GM19468 (cell line): ENCODE measurements at regions not wholly inside any gene's neighbourhood (a gene's known extent, or its start where the extent isn't known, plus 50 kb on each side); places are given as distances from the start of the nearest gene placed in this dataset.

Source experiments
- ATAC-seq: cut with Tn5 transposase; IDR thresholded peaks from one replicate; pipeline ENCODE4 v1.9.1; 2021; ENCODE audit warnings: mild to moderate bottlenecking, moderate library complexity, moderate number of reproducible peaks; ENCODE audit not compliant: unreplicated experiment; ENCODE audit errors: extremely low read depth

DNA sequence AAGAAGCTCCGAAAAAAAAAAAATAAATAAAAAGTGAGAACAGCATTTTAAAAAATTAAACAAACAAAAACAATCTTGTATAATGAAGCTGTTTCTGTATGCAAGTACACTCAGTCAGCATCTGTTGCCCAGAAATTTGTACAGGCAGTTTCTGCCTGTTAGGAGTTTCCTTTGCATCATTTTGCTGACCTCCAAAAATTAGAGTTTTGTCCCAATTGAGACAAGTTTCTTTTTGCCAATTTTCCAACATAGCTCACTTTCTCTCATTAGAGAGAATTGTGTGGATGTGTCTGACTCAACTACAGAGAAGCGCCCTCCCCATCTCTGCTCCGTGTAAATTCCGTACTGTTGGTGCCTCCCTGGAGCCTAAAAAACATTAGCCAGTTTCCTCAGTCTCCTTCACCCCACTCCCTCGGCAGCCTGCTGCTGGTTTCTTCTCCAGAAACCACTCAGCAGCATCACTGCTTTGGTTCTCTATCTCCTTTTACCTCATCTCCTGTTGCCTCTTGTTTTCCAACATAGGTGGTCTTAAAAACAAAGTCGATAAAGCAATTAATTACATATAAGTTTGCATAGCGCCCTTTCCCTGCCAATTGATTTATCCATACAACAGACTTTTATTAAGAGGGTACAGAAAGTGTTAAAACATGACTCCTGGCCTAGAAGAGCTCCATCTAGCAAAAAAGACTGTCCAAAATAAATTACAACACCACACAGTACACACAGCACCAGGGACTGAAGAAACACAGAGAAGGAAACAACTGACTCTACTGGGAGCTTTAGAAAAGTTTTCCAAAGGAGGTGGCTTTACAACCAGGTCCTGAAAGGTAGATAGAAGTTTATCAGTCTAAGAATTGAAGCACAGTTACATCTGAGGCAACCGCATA, 286.7 kb downstream of the SHOX2 start:
- no peak for ATAC-seq

DNA sequence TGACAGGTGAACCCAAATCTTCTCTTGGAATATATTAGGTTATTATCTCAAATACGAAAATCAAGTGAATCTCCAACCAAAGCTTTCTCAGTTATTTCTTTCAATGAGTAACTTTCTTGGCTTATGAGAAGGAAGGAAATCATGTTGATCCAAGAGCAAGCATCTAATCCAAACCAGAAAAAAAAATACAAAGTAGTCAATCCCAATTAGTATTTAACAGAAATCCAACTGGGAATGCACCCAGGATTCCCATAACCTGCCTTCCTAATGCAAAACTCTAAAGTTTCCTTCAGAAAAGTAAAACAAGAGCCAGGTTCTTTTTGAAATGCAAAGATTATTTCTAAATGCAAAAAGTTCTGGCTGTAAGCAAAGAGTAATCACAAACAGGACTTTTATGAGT, 289.3 kb downstream of the SHOX2 start:
- ATAC-seq, result no peak

GRCh38 chr3:157816296-157816695, 289.9 kb downstream of the SHOX2 start:
- ATAC-seq, result no peak

- no peak for ATAC-seq
Observed at GRCh38 chr3:157815739-157816138, 290.5 kb downstream of the SHOX2 start.

- ATAC-seq, result no peak
Observed at GRCh38 chr3:157810924-157811718, 295.1 kb downstream of the SHOX2 start.

DNA sequence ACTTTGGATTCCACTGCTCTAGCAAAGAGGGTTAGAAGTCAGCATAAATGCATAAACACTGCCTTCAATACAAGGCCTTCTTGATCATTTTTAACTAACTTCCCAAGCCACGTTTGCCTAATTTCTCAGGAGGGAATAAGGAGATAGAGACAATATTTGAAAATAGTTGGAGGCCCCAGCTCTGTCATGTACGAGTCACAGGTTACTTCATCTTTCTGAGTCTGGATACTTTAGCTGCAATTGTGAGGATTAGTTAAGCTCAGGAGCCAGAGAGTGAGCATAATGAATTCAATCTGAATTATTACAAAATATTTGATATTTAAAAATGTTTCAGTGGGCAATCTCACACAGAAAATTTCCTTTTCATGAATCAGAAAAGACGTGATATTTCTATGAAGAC, 298.9 kb downstream of the SHOX2 start:
- no peak for ATAC-seq

DNA sequence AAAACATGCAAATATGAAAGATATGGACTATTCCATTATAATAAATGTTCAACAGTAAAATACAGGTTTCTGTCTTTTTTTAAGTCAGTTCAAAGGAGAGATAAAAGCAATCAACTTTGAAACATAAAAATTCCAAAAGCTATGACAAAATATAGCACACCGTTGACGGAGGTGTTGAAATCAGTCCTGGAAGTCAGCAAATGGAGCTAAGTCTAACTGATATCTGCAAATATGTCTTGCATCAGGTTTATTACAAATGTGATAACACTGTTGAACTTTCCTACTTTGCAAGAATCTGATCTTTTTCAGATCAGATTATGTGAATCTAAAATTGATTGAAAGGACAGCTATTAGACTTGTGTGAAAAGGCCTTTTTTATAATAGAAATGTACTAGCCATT, 300.7 kb downstream of the SHOX2 start:
- ATAC-seq, result no peak

DNA sequence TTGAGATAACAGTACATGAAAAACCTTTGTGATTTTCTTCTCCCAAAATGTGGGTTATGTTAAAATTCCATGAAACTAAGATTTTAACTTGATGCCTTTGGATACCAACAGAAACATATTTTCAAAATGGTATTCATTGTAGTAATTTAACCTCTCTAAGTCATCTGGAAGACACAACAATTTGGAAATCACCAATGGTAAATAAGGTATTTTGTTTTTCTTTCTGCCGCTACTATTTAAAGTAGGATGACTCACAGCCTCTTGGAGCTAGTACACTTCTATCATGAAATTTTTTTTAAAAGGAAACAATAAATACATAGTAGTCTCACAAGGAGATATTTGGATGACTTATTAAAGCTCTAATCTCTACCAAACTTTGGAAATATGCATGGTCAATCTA, 291.6 kb upstream of the VEPH1 start:
- ATAC-seq, result no peak

DNA sequence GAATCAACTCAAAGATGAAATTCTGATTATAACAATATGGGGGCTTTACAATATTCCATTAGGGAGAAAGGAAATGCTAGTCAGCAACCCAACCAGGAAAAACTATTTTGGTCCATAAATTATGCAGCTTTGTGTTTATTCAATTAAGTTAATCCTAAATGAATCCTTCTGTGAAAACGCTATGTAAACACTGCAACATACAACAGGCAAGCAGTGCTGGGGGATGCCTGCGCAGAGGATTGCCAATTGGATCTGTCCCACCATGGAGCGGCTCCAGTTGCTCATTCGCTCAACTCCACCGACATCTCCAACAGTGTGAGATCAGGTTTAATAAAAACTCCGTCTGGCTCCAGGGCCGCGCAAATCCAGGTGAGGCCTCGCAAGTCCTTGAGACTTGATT, 290.5 kb upstream of the VEPH1 start:
- no peak for ATAC-seq

GRCh38 chr3:157789162-157789561, 285.9 kb upstream of the VEPH1 start:
- no peak for ATAC-seq

- no peak for ATAC-seq
Observed at GRCh38 chr3:157786618-157787017, 283.4 kb upstream of the VEPH1 start.

DNA sequence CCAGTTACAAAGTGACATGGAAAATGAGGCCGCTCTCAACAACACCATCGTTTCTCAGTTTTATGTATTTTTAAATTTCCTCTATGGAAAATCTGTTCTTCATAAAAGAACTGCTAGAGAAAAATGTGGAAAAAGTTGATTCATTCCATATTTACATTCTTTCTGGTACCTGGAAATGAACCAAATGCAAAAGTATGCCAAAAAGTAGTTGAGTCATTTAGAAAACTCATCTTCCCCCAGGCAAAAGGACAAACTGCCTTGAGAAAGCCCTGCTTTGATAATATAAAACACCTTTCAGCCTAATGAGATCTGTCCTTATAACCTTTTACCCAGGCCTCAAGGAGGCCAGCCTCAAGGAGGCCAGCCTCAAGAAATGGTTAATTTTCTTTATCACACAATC, 283.0 kb upstream of the VEPH1 start:
- ATAC-seq, result no peak

- ATAC-seq, result no peak
Observed at GRCh38 chr3:157785102-157785826, 282.0 kb upstream of the VEPH1 start.

- no peak for ATAC-seq
Observed at GRCh38 chr3:157782236-157782635, 279.0 kb upstream of the VEPH1 start.

DNA sequence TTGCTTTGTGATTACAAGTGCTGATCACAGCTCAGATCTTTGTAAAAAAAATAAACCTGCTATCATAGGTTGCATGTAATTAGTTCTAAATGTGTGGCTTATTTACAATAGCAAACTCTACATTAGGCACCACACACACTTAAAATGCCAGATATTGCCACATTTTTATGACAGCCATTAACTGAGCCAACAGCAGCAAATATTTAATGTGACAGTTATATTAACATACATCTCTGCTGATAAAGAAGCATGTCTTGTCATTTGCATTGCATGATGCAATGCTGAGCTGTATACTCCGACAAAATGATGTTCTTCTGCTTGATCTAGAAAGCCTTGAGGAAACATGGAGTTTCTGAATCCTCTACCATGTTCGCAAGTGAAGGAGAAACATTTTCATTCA, 273.6 kb upstream of the VEPH1 start:
- ATAC-seq, result no peak

GRCh38 chr3:157775446-157775845, 272.2 kb upstream of the VEPH1 start:
- ATAC-seq, result no peak

GRCh38 chr3:157769378-157769777, 266.2 kb upstream of the VEPH1 start:
- ATAC-seq, result no peak

DNA sequence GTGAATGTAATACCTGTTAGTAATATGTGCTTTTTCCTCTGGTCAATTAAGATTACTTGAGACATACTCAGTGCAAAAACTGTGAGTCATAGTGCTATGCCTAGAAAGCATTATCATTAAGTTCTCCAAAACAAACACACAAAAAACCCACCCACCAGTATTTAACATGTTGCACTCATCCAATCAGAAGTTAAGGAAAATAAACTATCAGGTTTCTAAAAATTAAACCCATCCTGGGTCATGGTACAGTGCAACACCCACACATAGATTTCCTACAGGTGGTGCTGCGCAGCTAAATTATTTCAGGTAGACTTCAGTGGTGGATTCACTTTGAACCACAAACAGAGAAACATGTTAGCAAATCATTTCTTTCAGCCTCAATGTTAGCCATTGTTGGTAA, 264.4 kb upstream of the VEPH1 start:
- no peak for ATAC-seq

GRCh38 chr3:157763644-157764043, 260.4 kb upstream of the VEPH1 start:
- ATAC-seq, result no peak

- no peak for ATAC-seq
Observed at GRCh38 chr3:157759311-157759710, 256.1 kb upstream of the VEPH1 start.

DNA sequence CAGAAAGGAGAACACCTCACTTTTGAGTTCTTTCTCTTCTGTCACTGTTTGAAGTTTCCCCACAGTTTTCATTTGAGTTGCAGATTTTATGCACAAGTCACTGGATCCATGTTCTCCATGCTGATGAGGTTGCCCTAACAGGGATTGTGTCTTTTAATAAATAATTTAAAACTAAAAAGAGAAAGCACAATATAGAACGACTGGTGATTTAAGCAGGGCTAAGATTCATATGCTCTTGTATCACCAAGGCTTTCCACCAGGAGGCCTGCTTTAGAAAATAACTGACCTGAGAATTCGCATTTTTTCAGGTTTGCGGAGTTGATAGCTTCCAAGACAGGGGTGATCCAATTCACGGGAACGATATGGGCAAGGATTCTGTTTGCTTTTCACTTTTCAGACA, 252.0 kb upstream of the VEPH1 start:
- ATAC-seq, result no peak
